ENCODE measurements at regions not wholly inside any gene's neighbourhood (a gene's known extent, or its start where the extent isn't known, plus 50 kb on each side); places are given as distances from the start of the nearest gene placed in this dataset.

DNA sequence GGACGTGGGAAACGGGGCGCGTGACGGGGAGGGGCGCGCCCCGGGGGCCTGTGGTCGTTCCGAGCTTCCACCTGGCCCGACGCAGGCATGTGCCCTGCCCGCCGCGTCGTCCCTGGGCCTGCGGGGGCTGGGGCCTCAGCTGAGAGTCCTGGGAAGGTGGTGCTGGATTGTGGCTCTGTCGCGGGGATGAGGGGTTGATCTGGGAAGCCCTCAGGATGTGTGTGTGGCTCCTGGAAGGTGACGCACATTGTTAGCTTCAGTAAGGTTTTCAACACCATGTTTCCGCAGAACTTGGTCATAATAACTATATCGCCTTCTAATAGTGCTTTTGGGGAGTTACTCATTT, 589.1 kb downstream of the MTRR start:
- BruUV-seq (replicated peaks) = no TSS peak
- H4K20me1 ChIP-seq (ENCODE audit: control insufficient read depth, insufficient read depth) = no peaks in the 10 kb centered on the region
- TF ChIP-seq, protein P1, sequence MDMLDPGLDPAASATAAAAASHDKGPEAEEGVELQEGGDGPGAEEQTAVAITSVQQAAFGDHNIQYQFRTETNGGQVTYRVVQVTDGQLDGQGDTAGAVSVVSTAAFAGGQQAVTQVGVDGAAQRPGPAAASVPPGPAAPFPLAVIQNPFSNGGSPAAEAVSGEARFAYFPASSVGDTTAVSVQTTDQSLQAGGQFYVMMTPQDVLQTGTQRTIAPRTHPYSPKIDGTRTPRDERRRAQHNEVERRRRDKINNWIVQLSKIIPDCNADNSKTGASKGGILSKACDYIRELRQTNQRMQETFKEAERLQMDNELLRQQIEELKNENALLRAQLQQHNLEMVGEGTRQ (IDR thresholded peaks at IDR 0.05; ENCODE audit: borderline replicate concordance, low read depth, low read length) = no peak
- TF ChIP-seq, protein P2, sequence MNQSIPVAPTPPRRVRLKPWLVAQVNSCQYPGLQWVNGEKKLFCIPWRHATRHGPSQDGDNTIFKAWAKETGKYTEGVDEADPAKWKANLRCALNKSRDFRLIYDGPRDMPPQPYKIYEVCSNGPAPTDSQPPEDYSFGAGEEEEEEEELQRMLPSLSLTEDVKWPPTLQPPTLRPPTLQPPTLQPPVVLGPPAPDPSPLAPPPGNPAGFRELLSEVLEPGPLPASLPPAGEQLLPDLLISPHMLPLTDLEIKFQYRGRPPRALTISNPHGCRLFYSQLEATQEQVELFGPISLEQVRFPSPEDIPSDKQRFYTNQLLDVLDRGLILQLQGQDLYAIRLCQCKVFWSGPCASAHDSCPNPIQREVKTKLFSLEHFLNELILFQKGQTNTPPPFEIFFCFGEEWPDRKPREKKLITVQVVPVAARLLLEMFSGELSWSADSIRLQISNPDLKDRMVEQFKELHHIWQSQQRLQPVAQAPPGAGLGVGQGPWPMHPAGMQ (IDR thresholded peaks at IDR 0.05; ENCODE audit: borderline replicate concordance) = no peak
- TF ChIP-seq FOS (IDR thresholded peaks at IDR 0.05; ENCODE audit: borderline replicate concordance, extremely low read depth, insufficient read length) (no peak), POLR2AphosphoS2 (IDR thresholded peaks at IDR 0.05; ENCODE audit: low read depth, low read length) (no peak)
- POLR2A ChIA-PET = no interaction called here
- H3K27ac ChIP-seq (ENCODE audit: control insufficient read depth, insufficient read depth) = peak overlapping the region; percentile 37
- H3K4me1 ChIP-seq (ENCODE audit: control insufficient read depth, insufficient read depth, low read length) = no peaks in the 10 kb centered on the region
- H3K9me3 ChIP-seq (replicated peaks; ENCODE audit: control insufficient read depth, insufficient read depth, low read length) = no peaks in the 10 kb centered on the region
- H3K36me3 ChIP-seq (ENCODE audit: control insufficient read depth in 2 of 2, insufficient read depth in 2 of 2, low read length in 1 of 2) = no peaks in the 10 kb centered on the region
- 43% methylated on average over 18 of the region's 22 CpGs for WGBS (ENCODE audit: insufficient coverage, insufficient replicate concordance, low lambda C conversion rate, missing lambda C conversion rate)
- peaks cover 2% of the 10 kb centered on the region for H3K79me2 ChIP-seq (ENCODE audit: control insufficient read depth, insufficient read depth, low read length)
- RAD21 ChIA-PET (ENCODE audit: unreplicated experiment) = no interaction called here
- SMC1A ChIA-PET (ENCODE audit: uncharacterized antibody, unreplicated experiment) = no interaction called here
- DNase-seq (ENCODE audit: low read depth, low spot score) = no peak
- no peak overlapping the region; the same call in 1 of the 2 replicates for H2AFZ ChIP-seq (ENCODE audit: control insufficient read depth, low read depth, low read length)
- H3K4me2 ChIP-seq (ENCODE audit: control insufficient read depth, insufficient read depth) = peak overlapping the region; percentile 42; the same call in 1 of the 2 replicates
- peak overlapping the region; percentile 58; the same call in 1 of the 2 replicates for H3K9ac ChIP-seq (ENCODE audit: control insufficient read depth, insufficient read depth, low read length)
- in situ Hi-C loops (cut with MboI) (no loop called here), intact Hi-C loops (cut with micrococcal nuclease; ENCODE audit: unreplicated experiment) (no loop called here)
- no peak for ATAC-seq
- no peaks in the 10 kb centered on the region for H3K27me3 ChIP-seq (replicated peaks in 1 of 2; ENCODE audit: control insufficient read depth in 2 of 2, insufficient read depth in 2 of 2, low read length in 1 of 2)
- FAIRE-seq = no peak
- H3K4me3 ChIP-seq = peak overlapping the region; percentile 41; the same call in 1 of the 2 replicates
- CTCF ChIA-PET = no interaction called here

DNA sequence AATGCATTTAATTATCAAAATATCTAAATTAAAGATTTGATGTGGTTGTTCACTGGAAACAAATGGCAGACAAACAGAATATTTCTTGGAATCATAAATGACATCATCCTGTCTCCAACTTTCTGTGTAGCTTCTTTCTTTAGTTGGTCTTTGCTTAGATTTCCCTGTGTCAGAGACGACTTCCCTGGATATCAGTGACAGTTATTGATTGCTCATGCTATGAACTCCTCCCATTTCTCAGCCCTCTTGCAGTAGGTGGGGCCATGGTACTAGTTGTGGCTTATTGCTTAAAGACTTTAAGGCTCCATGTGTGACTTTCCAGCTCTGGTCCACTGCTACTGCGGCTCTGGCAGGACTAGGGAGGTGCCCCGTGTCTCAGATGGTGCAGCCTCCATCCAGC, 592.6 kb downstream of the MTRR start:
- Histone ChIP-seq H3K4me2 (ENCODE audit: control insufficient read depth, insufficient read depth) (no peak overlapping the region), H3K9ac (ENCODE audit: control insufficient read depth, insufficient read depth, low read length) (no peak overlapping the region), H3K9me3 (replicated peaks; ENCODE audit: control insufficient read depth, insufficient read depth, low read length) (no peaks in the 10 kb centered on the region), H3K79me2 (ENCODE audit: control insufficient read depth, insufficient read depth, low read length) (peaks cover 2% of the 10 kb centered on the region), H3K4me1 (ENCODE audit: control insufficient read depth, insufficient read depth, low read length) (no peaks in the 10 kb centered on the region), H3K4me3 (no peak overlapping the region), H3K27me3 (replicated peaks in 1 of 2; ENCODE audit: control insufficient read depth in 2 of 2, insufficient read depth in 2 of 2, low read length in 1 of 2) (no peaks in the 10 kb centered on the region), H3K27ac (ENCODE audit: control insufficient read depth, insufficient read depth) (no peak overlapping the region), H3K36me3 (ENCODE audit: control insufficient read depth in 2 of 2, insufficient read depth in 2 of 2, low read length in 1 of 2) (no peaks in the 10 kb centered on the region), H2AFZ (ENCODE audit: control insufficient read depth, low read depth, low read length) (no peak overlapping the region), H4K20me1 (ENCODE audit: control insufficient read depth, insufficient read depth) (no peaks in the 10 kb centered on the region)
- SMC1A ChIA-PET (ENCODE audit: uncharacterized antibody, unreplicated experiment) = no interaction called here
- DNase-seq (ENCODE audit: low read depth, low spot score) = no peak
- WGBS (ENCODE audit: insufficient coverage, insufficient replicate concordance, low lambda C conversion rate, missing lambda C conversion rate) = 42% methylated on average over 3 of the region's 3 CpGs
- FAIRE-seq = no peak
- in situ Hi-C loops (cut with MboI) = no loop called here
- ATAC-seq = no peak
- POLR2A ChIA-PET = no interaction called here
- BruUV-seq (replicated peaks) = no TSS peak
- TF ChIP-seq MYC (IDR thresholded peaks at IDR 0.05; ENCODE audit: insufficient read depth, insufficient read length, insufficient replicate concordance, low read length, severe bottlenecking) (no peak), TBL1XR1 (IDR thresholded peaks at IDR 0.05; ENCODE audit: low read depth, low read length) (no peak), ZBED1 (IDR thresholded peaks at IDR 0.05; ENCODE audit: borderline replicate concordance) (no peak), ETV6 (conservative IDR thresholded peaks at IDR 0.05 in 1 of 2, IDR thresholded peaks at IDR 0.05 in 1 of 2; ENCODE audit: borderline replicate concordance in 1 of 2, low read depth in 1 of 2) (no peak), JUNB (IDR thresholded peaks at IDR 0.05) (no peak), NBN (IDR thresholded peaks at IDR 0.05) (no peak)
- TF ChIP-seq, protein P3, sequence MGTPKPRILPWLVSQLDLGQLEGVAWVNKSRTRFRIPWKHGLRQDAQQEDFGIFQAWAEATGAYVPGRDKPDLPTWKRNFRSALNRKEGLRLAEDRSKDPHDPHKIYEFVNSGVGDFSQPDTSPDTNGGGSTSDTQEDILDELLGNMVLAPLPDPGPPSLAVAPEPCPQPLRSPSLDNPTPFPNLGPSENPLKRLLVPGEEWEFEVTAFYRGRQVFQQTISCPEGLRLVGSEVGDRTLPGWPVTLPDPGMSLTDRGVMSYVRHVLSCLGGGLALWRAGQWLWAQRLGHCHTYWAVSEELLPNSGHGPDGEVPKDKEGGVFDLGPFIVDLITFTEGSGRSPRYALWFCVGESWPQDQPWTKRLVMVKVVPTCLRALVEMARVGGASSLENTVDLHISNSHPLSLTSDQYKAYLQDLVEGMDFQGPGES (IDR thresholded peaks at IDR 0.05) = no peak
- TF ChIP-seq, protein P4, sequence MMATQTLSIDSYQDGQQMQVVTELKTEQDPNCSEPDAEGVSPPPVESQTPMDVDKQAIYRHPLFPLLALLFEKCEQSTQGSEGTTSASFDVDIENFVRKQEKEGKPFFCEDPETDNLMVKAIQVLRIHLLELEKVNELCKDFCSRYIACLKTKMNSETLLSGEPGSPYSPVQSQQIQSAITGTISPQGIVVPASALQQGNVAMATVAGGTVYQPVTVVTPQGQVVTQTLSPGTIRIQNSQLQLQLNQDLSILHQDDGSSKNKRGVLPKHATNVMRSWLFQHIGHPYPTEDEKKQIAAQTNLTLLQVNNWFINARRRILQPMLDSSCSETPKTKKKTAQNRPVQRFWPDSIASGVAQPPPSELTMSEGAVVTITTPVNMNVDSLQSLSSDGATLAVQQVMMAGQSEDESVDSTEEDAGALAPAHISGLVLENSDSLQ (IDR thresholded peaks at IDR 0.05) = no peak
- RAD21 ChIA-PET (ENCODE audit: unreplicated experiment) = no interaction called here
- CTCF ChIA-PET = no interaction called here
- intact Hi-C loops (cut with micrococcal nuclease; ENCODE audit: unreplicated experiment) = no loop called here

Measured in GM12878 (cell line).